H1 (cell line): ENCODE measurements at regions not wholly inside any gene's neighbourhood (a gene's known extent, or its start where the extent isn't known, plus 50 kb on each side); places are given as distances from the start of the nearest gene placed in this dataset.

Source experiments
- CTCF ChIA-PET: fragments of 300-600 bp; sonication (Branson Sonifier 250); formaldehyde crosslinking; loops from one replicate; lab custom pipeline; 2021; ENCODE audit not compliant: partially characterized antibody; lab: Charles Lee
- POLR2A ChIA-PET: fragments of 300-600 bp; sonication (Branson Sonifier 250); formaldehyde crosslinking; loops from one replicate; lab custom pipeline; 2021; ENCODE audit warnings: inconsistent platforms; ENCODE audit not compliant: partially characterized antibody; lab: Charles Lee
- DNase-seq, 2 experiments: peaks; one replicate each; pipeline versions ENCODE4 v3.0.0 to v3.0.0-alpha.2; 2010 to 2022; ENCODE audit warnings: low spot score in 2 of 2, low read depth in 1 of 2, mixed read lengths in 1 of 2
- FAIRE-seq: peaks from 2 replicates; lab custom pipeline; 2011; peaks lifted over from hg19 to GRCh38; lab: Jason Lieb, UNC
- H2AFZ ChIP-seq: 2 replicates; pipeline ENCODE4 v1.8.1; 2012; ENCODE audit warnings: low read length, inconsistent platforms
- H2AK5ac ChIP-seq: 2 replicates; pipeline ENCODE4 v1.6.1; 2013; ENCODE audit warnings: low read depth, low read length
- H2BK120ac ChIP-seq: replicated peaks from 2 replicates; pipeline ENCODE3; 2013; ENCODE audit warnings: low read depth, low read length, inconsistent platforms
- H2BK12ac ChIP-seq: 2 replicates; pipeline ENCODE4 v1.6.1; 2013; ENCODE audit warnings: low read depth, low read length
- H2BK15ac ChIP-seq: 2 replicates; pipeline ENCODE4 v1.6.1; 2013; ENCODE audit warnings: low read length
- H2BK20ac ChIP-seq: 2 replicates; pipeline ENCODE4 v1.6.1; 2013; ENCODE audit warnings: low read length
- H2BK5ac ChIP-seq: 2 replicates; pipeline ENCODE4 v1.6.1; 2013; ENCODE audit warnings: low read depth, low read length
- H3K14ac ChIP-seq: 2 replicates; pipeline ENCODE4 v1.6.1; 2013; ENCODE audit warnings: inconsistent platforms; ENCODE audit not compliant: insufficient read length
- H3K18ac ChIP-seq: 2 replicates; pipeline ENCODE4 v1.6.1; 2013; ENCODE audit warnings: low read length; ENCODE audit errors: extremely low read depth
- H3K23ac ChIP-seq: 2 replicates; pipeline ENCODE4 v1.6.1; 2013; ENCODE audit warnings: inconsistent platforms; ENCODE audit not compliant: insufficient read length
- H3K23me2 ChIP-seq: 2 replicates; pipeline ENCODE4 v1.6.1; 2013; ENCODE audit warnings: low read depth, low read length
- H3K27ac ChIP-seq: 2 replicates; pipeline ENCODE4 v1.6.1; 2011; ENCODE audit warnings: low read depth, low read length, inconsistent platforms
- H3K27me3 ChIP-seq, 4 experiments: replicated peaks in 1 of 4; 1 replicate in 1 of 4; 2 replicates in 3 of 4; pipeline versions ENCODE4 v1.6.1 to v1.8.1; 2011 to 2013; ENCODE audit warnings: low read length in 3 of 4, mild to moderate bottlenecking in 3 of 4, inconsistent platforms in 2 of 4, mixed read lengths in 2 of 4, moderate library complexity in 1 of 4; ENCODE audit not compliant: control insufficient read depth in 3 of 4, insufficient read depth in 3 of 4; ENCODE audit errors: extremely low read depth in 1 of 4
- H3K36me3 ChIP-seq, 4 experiments: 2 replicates each; pipeline versions ENCODE4 v1.6.1 to v1.8.1; 2011 to 2013; ENCODE audit warnings: mild to moderate bottlenecking in 4 of 4, low read length in 3 of 4, moderate library complexity in 2 of 4, control low read depth in 1 of 4, inconsistent platforms in 1 of 4; ENCODE audit not compliant: insufficient read depth in 4 of 4, control insufficient read depth in 2 of 4
- H3K4ac ChIP-seq: replicated peaks from 2 replicates; pipeline ENCODE3; 2013; ENCODE audit warnings: low read length, low read depth, mixed read lengths, inconsistent platforms; ENCODE audit not compliant: insufficient read length
- H3K4me1 ChIP-seq, 4 experiments: replicated peaks in 1 of 4; 1 replicate in 1 of 4; 2 replicates in 3 of 4; pipeline versions ENCODE4 v1.6.1 to v1.8.1; 2011 to 2013; ENCODE audit warnings: low read length in 3 of 4, inconsistent platforms in 2 of 4, mixed read lengths in 1 of 4; ENCODE audit not compliant: insufficient read depth in 4 of 4, control insufficient read depth in 3 of 4
- H3K4me2 ChIP-seq, 2 experiments: 2 replicates each; pipeline versions ENCODE4 v1.6.1 to v1.8.1; 2011 to 2013; ENCODE audit warnings: low read depth in 2 of 2, low read length in 2 of 2, control low read depth in 1 of 2, inconsistent platforms in 1 of 2, mild to moderate bottlenecking in 1 of 2; ENCODE audit not compliant: insufficient read depth in 1 of 2
- H3K4me3 ChIP-seq, 4 experiments: fragments of 200-600, 300-600 bp in 1 of 4; sonication (generic), shearing (Covaris generic), sonication (Bioruptor Twin) in 1 of 4; 2 replicates each; pipeline versions ENCODE4 v1.5.1 to v1.8.1; 2011 to 2016; ENCODE audit warnings: low read length in 4 of 4, low read depth in 3 of 4, control low read depth in 2 of 4, inconsistent platforms in 2 of 4, mild to moderate bottlenecking in 2 of 4, mixed read lengths in 1 of 4, moderate library complexity in 1 of 4; ENCODE audit not compliant: insufficient read depth in 2 of 4; ENCODE audit errors: extremely low read depth in 1 of 4
- H3K56ac ChIP-seq: replicated peaks from 2 replicates; pipeline ENCODE3; 2013; ENCODE audit warnings: low read depth, mild to moderate bottlenecking, mixed read lengths, low read length, inconsistent platforms; ENCODE audit not compliant: insufficient read length
- H3K79me1 ChIP-seq: 2 replicates; pipeline ENCODE4 v1.6.1; 2013; ENCODE audit warnings: low read depth, low read length, control low read depth
- H3K79me2 ChIP-seq, 2 experiments: 2 replicates each; pipeline versions ENCODE4 v1.6.1 to v1.8.1; 2012 to 2013; ENCODE audit warnings: low read length in 2 of 2, mild to moderate bottlenecking in 2 of 2, inconsistent platforms in 1 of 2; ENCODE audit not compliant: insufficient read depth in 2 of 2, control insufficient read depth in 1 of 2
- H3K9ac ChIP-seq, 4 experiments: replicated peaks in 1 of 4; 1 replicate in 1 of 4; 2 replicates in 3 of 4; pipeline versions ENCODE4 v1.6.1 to v1.8.1; 2011 to 2013; ENCODE audit warnings: low read depth in 3 of 4, low read length in 3 of 4, control low read depth in 2 of 4, mild to moderate bottlenecking in 2 of 4, moderate library complexity in 2 of 4, inconsistent platforms in 1 of 4; ENCODE audit errors: extremely low read depth in 1 of 4
- H3K9me3 ChIP-seq, 2 experiments: 2 replicates each; pipeline versions ENCODE4 v1.6.1 to v1.8.1; 2012 to 2013; ENCODE audit warnings: mild to moderate bottlenecking in 2 of 2, moderate library complexity in 2 of 2, control low read depth in 1 of 2, inconsistent platforms in 1 of 2, low read depth in 1 of 2, low read length in 1 of 2, mixed read lengths in 1 of 2; ENCODE audit not compliant: insufficient read depth in 2 of 2
- H4K20me1 ChIP-seq, 2 experiments: replicated peaks in 1 of 2; 2 replicates each; pipeline versions ENCODE3 to v1.8.1; 2011 to 2013; ENCODE audit warnings: inconsistent platforms in 2 of 2, low read length in 2 of 2, mild to moderate bottlenecking in 1 of 2; ENCODE audit not compliant: insufficient read depth in 2 of 2, control insufficient read depth in 1 of 2
- H4K5ac ChIP-seq: 2 replicates; pipeline ENCODE4 v1.6.1; 2013; ENCODE audit warnings: low read length, low read depth, mixed read lengths, inconsistent platforms; ENCODE audit not compliant: insufficient read length
- H4K8ac ChIP-seq: 2 replicates; pipeline ENCODE4 v1.8.0; 2013; ENCODE audit warnings: mild to moderate bottlenecking, moderate library complexity, low read length, inconsistent platforms; ENCODE audit not compliant: insufficient read depth; ENCODE audit errors: extremely low read depth
- H4K91ac ChIP-seq: replicated peaks from 2 replicates; pipeline ENCODE3; 2013; ENCODE audit warnings: low read length, mixed read lengths, inconsistent platforms; ENCODE audit not compliant: insufficient read length
- ATF2 ChIP-seq: IDR thresholded peaks from 2 replicates; pipeline ENCODE4 v1.6.1; 2012; ENCODE audit warnings: low read length, inconsistent platforms
- GTF2F1 ChIP-seq: IDR thresholded peaks from 2 replicates; pipeline ENCODE4 v1.6.1; 2012; ENCODE audit warnings: low read depth, low read length, improper control_type of control experiment, borderline replicate concordance
- KDM4A ChIP-seq: IDR thresholded peaks from one replicate; pipeline ENCODE4 v1.7.1; 2012; ENCODE audit warnings: low read depth, mild to moderate bottlenecking, moderate library complexity, low read length, inconsistent platforms; ENCODE audit not compliant: severe bottlenecking
- NRF1 ChIP-seq: IDR thresholded peaks from 2 replicates; pipeline ENCODE4 v1.6.1; 2011; ENCODE audit warnings: mild to moderate bottlenecking, low read depth, low read length, improper control_type of control experiment
- POLR2A ChIP-seq, 2 experiments: IDR thresholded peaks; 1 replicate in 1 of 2; 2 replicates in 1 of 2; pipeline ENCODE4 v1.6.1; 2011; ENCODE audit warnings: low read depth in 2 of 2, low read length in 2 of 2, mild to moderate bottlenecking in 2 of 2; ENCODE audit errors: control extremely low read depth in 1 of 2
- SIRT6 ChIP-seq: IDR thresholded peaks from one replicate; pipeline ENCODE4 v1.7.1; 2012; ENCODE audit warnings: low read length, inconsistent platforms
- SUZ12 ChIP-seq: fragments of 200-600 bp; sonication (generic); IDR thresholded peaks from 2 replicates; pipeline ENCODE4 v1.6.1; 2012; ENCODE audit warnings: mild to moderate bottlenecking, inconsistent platforms, low read length, moderate library complexity, mixed read lengths
- WGBS, 2 experiments: shearing (Covaris generic) in 1 of 2; methylation state at CpG; one replicate each; pipeline versions ENCODE4 v1.1.6 to v1.1.7; 2013 to 2015; ENCODE audit warnings: low lambda C conversion rate in 2 of 2, mixed read lengths in 2 of 2, inconsistent platforms in 1 of 2, low coverage in 1 of 2, missing lambda C conversion rate in 1 of 2; ENCODE audit not compliant: insufficient replicate concordance in 2 of 2, insufficient coverage in 1 of 2, insufficient read length in 1 of 2; ENCODE audit errors: extremely low coverage in 1 of 2, missing lambda C conversion rate in 1 of 2; 5-methylcytosine and 5-hydroxymethylcytosine counted together
- TF ChIP-seq, protein P1 (sequence below): IDR thresholded peaks from 2 replicates; pipeline ENCODE4 v1.6.1; 2012; ENCODE audit warnings: inconsistent platforms

- Histone ChIP-seq H2AFZ (no peak overlapping the region), H4K20me1 (no peaks in the 10 kb centered on the region), H3K56ac (no peak overlapping the region), H3K18ac (no peak overlapping the region), H3K23ac (no peak overlapping the region), H4K91ac (no peak overlapping the region), H3K23me2 (no peaks in the 10 kb centered on the region; the same call in 1 of the 2 replicates), H3K4me1 (no peaks in the 10 kb centered on the region), H2BK15ac (no peak overlapping the region), H3K36me3 (no peaks in the 10 kb centered on the region; a peak in 1 of 8 replicates), H2BK5ac (no peak overlapping the region)
- CTCF ChIA-PET, result no interaction called here
- no peak for TF ChIP-seq SUZ12
- no peak for TF ChIP-seq SIRT6
- no peak for TF ChIP-seq ATF2
- TF ChIP-seq KDM4A, result no peak
- TF ChIP-seq GTF2F1, result no peak
- TF ChIP-seq NRF1, result no peak
- TF ChIP-seq POLR2A (IDR thresholded peaks at IDR 0.05; ENCODE audit: control extremely low read depth in 1 of 2, low read depth in 2 of 2, low read length in 2 of 2), result no peak
- TF ChIP-seq, protein P1, sequence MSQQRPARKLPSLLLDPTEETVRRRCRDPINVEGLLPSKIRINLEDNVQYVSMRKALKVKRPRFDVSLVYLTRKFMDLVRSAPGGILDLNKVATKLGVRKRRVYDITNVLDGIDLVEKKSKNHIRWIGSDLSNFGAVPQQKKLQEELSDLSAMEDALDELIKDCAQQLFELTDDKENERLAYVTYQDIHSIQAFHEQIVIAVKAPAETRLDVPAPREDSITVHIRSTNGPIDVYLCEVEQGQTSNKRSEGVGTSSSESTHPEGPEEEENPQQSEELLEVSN, result no peak
- TF ChIP-seq, all 59 proteins: peak for 0
- H3K9ac ChIP-seq, result no peak overlapping the region
- no peak overlapping the region for H4K8ac ChIP-seq
- no peak overlapping the region for H2BK20ac ChIP-seq
- no peak overlapping the region for H2AK5ac ChIP-seq
- no peaks in the 10 kb centered on the region for H3K9me3 ChIP-seq
- H3K4me3 ChIP-seq, result no peak overlapping the region
- no peak for FAIRE-seq
- POLR2A ChIA-PET, result no interaction called here
- WGBS, 2 experiments, result 93% methylated on average over 5 of the region's 5 CpGs; no CpG with 5 or more reads in 1 of the 2 experiments
- no peak overlapping the region for H3K27ac ChIP-seq
- no peak overlapping the region for H3K14ac ChIP-seq
- no peak overlapping the region for H3K4me2 ChIP-seq
- H2BK12ac ChIP-seq, result no peak overlapping the region
- no peak for DNase-seq
- H3K4ac ChIP-seq, result no peak overlapping the region
- H4K5ac ChIP-seq, result no peak overlapping the region
- no peaks in the 10 kb centered on the region; a peak in 1 of 7 replicates for H3K27me3 ChIP-seq
- H2BK120ac ChIP-seq, result no peak overlapping the region
- H3K79me2 ChIP-seq, result no peaks in the 10 kb centered on the region
- no peaks in the 10 kb centered on the region for H3K79me1 ChIP-seq
Measured at GRCh38 chr10:129309565-129309964, 157.5 kb upstream of the MGMT start.
